HG03025 (cell line): ENCODE measurements at regions not wholly inside any gene's neighbourhood (a gene's known extent, or its start where the extent isn't known, plus 50 kb on each side); places are given as distances from the start of the nearest gene placed in this dataset.

Experiments
- ATAC-seq: cut with Tn5 transposase; IDR thresholded peaks from one replicate; pipeline ENCODE4 v1.9.1; 2021; ENCODE audit warnings: mild to moderate bottlenecking, moderate library complexity; ENCODE audit not compliant: unreplicated experiment, low FRiP score

GRCh38 chr10:78891741-78892140 lies 177.0 kb upstream of the ZMIZ1 start:
- ATAC-seq, result no peak

- no peak for ATAC-seq
Measured at GRCh38 chr10:78892338-78893176, 176.2 kb upstream of the ZMIZ1 start.

DNA sequence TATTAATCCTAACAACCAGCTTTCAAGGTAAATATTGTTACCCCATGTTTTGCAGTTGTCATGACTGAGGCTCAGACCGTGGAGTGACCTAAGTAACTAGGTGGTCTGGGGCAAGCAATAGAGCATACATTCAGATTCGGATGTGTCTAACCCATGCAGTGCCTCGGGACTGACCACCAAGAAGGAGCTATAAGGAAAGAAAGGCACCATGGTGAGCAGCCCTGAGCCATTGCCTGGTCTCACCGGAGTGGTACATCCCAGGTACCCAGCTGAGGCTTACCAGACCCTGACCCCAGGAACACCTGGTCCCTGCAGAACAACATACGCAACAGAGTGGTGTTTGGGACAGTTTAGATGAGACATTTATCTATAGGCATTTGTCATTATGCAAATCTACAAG lies 175.5 kb upstream of the ZMIZ1 start:
- ATAC-seq, result no peak

- ATAC-seq, result no peak
Measured at GRCh38 chr10:78894089-78894840, 174.5 kb upstream of the ZMIZ1 start.

DNA sequence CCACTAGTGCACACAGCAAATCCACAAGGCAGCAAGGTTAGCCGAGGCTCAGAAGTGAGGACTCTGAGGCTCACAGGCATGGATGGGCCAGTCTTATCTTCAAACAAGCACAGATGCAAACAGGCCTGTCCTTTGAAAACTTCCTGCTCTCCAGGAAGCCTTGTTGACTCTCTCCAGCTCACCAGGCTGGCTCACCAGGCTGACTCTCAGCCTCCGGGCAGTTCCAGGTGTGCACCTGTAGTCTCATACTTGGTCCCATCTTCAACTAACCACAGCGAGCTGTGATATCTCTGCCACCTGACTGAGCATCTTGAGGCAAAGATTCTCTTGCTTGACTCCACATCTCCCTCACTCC lies 173.9 kb upstream of the ZMIZ1 start:
- ATAC-seq, result no peak

DNA sequence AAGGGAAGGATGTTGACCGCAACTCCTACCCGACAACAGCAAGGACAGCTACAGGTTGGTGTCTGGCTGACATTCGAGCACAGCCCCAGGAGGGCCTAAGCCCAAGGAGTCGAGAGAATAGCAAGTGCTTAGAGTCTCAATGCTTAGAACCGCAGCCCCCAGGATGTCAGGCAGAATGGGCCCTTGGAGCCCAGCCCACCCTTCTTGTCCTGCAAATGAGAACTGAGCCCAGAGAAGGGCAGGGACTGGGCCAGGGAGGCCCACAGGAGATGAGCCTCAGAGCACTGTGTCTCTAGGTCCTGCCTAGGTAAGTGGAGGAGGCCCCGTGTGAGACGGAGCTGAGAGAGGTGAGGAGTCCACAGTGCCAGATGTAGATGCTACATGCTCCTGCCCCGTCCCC lies 173.3 kb upstream of the ZMIZ1 start:
- no peak for ATAC-seq

- ATAC-seq, result no peak
Measured at GRCh38 chr10:78896159-78896928, 172.4 kb upstream of the ZMIZ1 start.

DNA sequence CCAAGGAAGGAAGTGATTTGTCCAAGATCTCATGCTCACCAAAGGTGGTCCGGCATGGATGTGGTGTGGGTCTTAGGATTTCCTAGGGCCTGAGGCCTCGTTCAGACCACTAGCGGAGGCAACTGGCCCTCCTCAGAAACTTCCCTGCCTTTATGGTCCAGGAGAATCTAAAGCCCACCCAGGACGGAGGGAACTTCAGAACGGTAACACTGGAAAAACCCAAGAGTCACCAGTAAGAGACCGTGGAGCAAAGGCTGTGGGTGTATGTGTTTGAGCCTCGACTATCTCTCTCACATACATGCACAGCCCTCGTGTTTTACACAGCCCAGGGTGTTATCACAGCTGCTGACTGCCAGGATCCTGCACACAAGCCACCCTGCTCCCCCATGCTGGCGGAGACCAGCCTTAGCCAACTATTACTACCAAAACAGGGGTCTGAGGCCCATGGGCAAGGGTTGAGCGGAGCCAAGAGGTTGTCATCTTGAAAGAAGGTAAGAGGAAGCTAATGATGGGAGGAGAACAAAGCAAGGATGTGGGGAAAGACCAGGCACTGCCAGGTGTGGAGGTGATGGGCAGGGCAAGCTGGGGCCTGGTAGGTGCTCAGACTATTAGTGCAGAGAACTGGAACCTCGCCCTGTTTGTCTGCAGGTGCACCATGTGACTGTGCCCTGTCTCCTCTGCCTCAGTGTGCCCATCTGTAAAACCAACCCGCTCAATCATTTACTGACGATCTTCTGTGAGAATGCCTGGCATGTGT lies 170.2 kb upstream of the ZMIZ1 start:
- no peak for ATAC-seq

GRCh38 chr10:78899098-78899754 lies 169.5 kb upstream of the ZMIZ1 start:
- no peak for ATAC-seq

GRCh38 chr10:78899996-78900714 lies 168.6 kb upstream of the ZMIZ1 start:
- ATAC-seq, result no peak

GRCh38 chr10:78900715-78901430 lies 167.9 kb upstream of the ZMIZ1 start:
- no peak for ATAC-seq

DNA sequence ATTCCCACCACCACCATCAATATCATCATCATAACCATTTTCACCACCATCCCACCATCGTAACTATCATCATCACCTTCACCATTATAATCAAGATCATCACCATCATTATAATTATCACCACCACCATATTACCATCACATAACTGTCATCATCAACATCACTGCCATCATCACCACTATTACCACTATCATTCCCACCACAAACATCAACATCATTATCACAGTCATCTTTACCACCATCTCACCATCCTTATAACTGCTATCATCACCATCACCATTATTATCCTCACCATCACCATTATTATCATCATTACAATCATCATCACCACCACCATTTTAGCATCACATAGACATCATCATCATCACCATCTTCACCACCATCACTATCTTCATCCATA lies 167.1 kb upstream of the ZMIZ1 start:
- ATAC-seq, result no peak

- ATAC-seq, result no peak
Measured at GRCh38 chr10:78902815-78903214, 166.0 kb upstream of the ZMIZ1 start.

- no peak for ATAC-seq
Measured at GRCh38 chr10:78903341-78903940, 165.3 kb upstream of the ZMIZ1 start.

- ATAC-seq, result no peak
Measured at GRCh38 chr10:78904196-78904595, 164.6 kb upstream of the ZMIZ1 start.

DNA sequence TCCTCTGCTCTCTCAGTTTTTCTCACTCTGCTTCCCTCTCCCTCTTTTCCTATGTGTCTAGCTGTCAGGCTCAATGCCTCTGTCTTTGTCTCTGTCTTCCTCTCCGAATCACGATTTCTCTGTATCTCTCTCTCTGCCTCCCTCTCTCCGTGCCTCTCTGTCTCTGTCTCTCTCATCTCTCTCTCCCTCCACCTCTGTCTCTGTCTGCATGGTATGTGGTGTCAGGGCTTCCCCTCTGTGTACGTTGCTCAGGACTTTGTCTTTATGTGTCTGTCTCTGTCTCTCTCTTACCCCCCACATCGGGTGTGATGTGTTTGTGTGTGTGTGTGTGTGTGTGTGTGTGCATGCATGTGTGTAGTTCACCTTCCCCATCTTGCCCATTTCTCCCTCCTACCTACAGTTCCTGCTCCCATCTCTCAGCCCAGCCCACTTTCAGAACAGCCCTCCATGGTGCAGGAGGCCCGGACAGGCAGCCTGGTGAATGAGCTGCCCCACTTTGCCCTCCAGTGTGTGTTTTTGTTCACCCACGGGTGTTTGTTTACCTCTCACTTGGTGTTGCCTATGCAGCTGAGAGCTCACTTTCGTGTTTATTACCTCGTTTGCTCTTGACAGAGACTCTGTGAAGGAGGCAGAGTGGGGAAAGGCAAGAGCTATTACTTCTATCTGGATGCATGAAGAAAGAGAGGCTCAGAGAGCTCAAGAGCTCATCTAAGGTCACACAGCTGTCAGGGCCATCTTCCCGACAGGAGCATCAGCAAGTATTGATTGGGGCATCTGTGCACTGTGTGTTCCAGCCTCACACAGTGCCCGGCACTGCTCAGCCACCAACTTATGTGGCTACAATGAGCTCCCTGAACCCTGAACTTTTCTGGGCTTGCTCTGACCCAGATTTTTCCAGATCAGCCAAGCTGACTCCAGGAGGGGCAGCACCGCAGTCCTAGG lies 163.5 kb upstream of the ZMIZ1 start:
- ATAC-seq, result no peak

DNA sequence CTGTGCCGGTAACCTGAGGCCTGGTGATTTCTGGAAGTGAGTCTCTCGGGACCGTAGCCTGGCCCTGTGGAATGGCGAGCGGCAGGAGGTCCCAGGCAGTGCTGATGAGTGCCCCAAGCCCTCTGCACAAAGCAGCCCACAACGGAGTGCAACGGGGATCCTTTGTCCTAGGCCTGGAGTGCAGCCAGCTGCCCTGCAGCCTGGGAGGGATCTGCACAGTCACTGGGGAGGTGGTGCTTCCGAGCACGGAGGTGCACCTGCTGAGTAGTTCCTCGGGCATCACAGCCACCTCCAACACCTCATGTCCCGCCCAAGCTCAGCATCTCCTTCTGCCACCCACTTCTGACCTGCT lies 162.8 kb upstream of the ZMIZ1 start:
- ATAC-seq, result no peak
